HG02840 (cell line): ENCODE measurements at regions not wholly inside any gene's neighbourhood (a gene's known extent, or its start where the extent isn't known, plus 50 kb on each side); places are given as distances from the start of the nearest gene placed in this dataset.

Experiments used
- ATAC-seq: cut with Tn5 transposase; IDR thresholded peaks from one replicate; pipeline ENCODE4 v1.9.1; 2021; ENCODE audit warnings: mild to moderate bottlenecking, moderate library complexity, moderate number of reproducible peaks; ENCODE audit not compliant: unreplicated experiment, low FRiP score

GRCh38 chr13:85255978-85256377 lies 543.2 kb downstream of the SLITRK6 start:
- no peak for ATAC-seq

GRCh38 chr13:85254641-85255040 lies 544.6 kb downstream of the SLITRK6 start:
- ATAC-seq = no peak

GRCh38 chr13:85249151-85249550 lies 550.1 kb downstream of the SLITRK6 start:
- no peak for ATAC-seq

- ATAC-seq = no peak
Observed at GRCh38 chr13:85247780-85248179, 551.4 kb downstream of the SLITRK6 start.

GRCh38 chr13:85243831-85244230 lies 555.4 kb downstream of the SLITRK6 start:
- no peak for ATAC-seq

- ATAC-seq = no peak
Observed at GRCh38 chr13:85241060-85241459, 558.2 kb downstream of the SLITRK6 start.

GRCh38 chr13:85236413-85236812 lies 562.8 kb downstream of the SLITRK6 start:
- ATAC-seq = no peak

GRCh38 chr13:85230691-85231093 lies 568.5 kb downstream of the SLITRK6 start:
- no peak for ATAC-seq

- no peak for ATAC-seq
Observed at GRCh38 chr13:85228692-85229091, 570.5 kb downstream of the SLITRK6 start.

- ATAC-seq = no peak
Observed at GRCh38 chr13:85223883-85224656, 575.1 kb downstream of the SLITRK6 start.

GRCh38 chr13:85216576-85216975 lies 582.6 kb downstream of the SLITRK6 start:
- ATAC-seq = no peak

- ATAC-seq = no peak
Observed at GRCh38 chr13:85212692-85213091, 586.5 kb downstream of the SLITRK6 start.

GRCh38 chr13:85204668-85205344 lies 594.4 kb downstream of the SLITRK6 start:
- ATAC-seq = no peak

- ATAC-seq = no peak
Observed at GRCh38 chr13:85197431-85197830, 601.8 kb downstream of the SLITRK6 start.

- no peak for ATAC-seq
Observed at GRCh38 chr13:85194482-85194881, 604.7 kb downstream of the SLITRK6 start.

- no peak for ATAC-seq
Observed at GRCh38 chr13:85191996-85192718, 607.1 kb downstream of the SLITRK6 start.

- ATAC-seq = no peak
Observed at GRCh38 chr13:85186356-85187045, 612.7 kb downstream of the SLITRK6 start.

GRCh38 chr13:85174291-85174690 lies 624.9 kb downstream of the SLITRK6 start:
- no peak for ATAC-seq

- no peak for ATAC-seq
Observed at GRCh38 chr13:85170372-85170771, 628.8 kb downstream of the SLITRK6 start.

- ATAC-seq = no peak
Observed at GRCh38 chr13:85166891-85167290, 632.3 kb downstream of the SLITRK6 start.

GRCh38 chr13:85163063-85163462 lies 636.2 kb downstream of the SLITRK6 start:
- ATAC-seq = no peak
